SH-SY5Y (cell line): ENCODE measurements at regions not wholly inside any gene's neighbourhood (a gene's known extent, or its start where the extent isn't known, plus 50 kb on each side); places are given as distances from the start of the nearest gene placed in this dataset.
A peak's percentile ranks its signal among the peaks of the same experiment; 100 is the strongest.

ENCODE experiments used
- GATA2 ChIP-seq: IDR thresholded peaks from 2 replicates; pipeline ENCODE4 v1.6.1; 2011; ENCODE audit warnings: mild to moderate bottlenecking, low read depth, low read length
- GATA3 ChIP-seq: IDR thresholded peaks from 2 replicates; pipeline ENCODE4 v1.6.1; 2011; ENCODE audit warnings: low read depth, mild to moderate bottlenecking, low read length, moderate library complexity

- no peak for TF ChIP-seq GATA3
- no peak for TF ChIP-seq GATA2
Measured at GRCh38 chr2:21664083-21664482, 540.3 kb downstream of the TDRD15 start.

DNA sequence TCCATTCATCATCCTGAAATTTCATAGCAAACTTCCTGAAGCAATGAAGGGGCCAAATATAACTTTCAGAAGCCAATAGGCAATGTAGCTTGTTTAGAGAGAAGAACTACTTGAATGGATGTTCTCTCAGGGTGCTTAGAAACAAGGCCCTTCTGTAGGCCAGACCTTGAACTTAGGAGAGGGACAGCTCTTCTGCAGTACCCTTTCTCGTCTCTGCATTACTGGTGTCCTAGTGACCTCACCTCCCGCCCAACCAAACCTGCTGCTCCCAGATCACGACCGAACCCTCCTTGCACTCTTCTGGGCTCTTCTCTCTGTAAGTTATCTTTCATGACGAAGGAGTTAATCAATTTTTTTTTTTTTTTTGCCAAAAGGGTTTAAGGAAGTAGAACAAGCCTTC is 543.9 kb downstream of the TDRD15 start:
- TF ChIP-seq GATA3, result no peak
- TF ChIP-seq GATA2, result no peak

DNA sequence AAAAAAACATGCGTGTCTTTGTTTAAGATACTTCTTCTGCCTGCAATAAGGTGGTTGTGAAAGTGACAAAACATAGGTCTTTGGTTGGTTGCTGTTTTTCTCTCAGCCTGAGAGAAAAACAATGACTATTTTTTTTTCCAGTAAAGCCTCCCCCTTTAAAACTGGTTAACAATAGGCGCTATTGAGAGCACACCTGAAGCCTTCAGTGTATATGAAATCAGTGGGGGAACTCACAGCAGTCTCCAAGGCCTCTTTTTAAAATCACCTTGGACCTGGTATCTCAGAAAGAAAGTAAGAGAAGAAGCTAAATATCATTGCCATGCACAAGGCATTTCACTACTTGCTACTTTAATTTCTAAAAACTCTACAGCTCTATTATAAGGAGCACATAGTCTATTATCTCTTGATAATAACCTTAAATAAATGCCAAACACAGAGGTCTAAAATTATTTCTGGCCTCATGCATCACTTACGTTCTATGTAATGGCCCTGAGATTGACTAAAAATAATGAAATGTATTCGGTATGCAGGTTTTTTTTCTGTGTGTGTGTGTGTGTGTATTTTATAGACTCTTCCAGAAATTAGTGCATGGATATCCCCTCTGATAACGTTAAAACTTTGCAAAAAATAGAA is 544.4 kb downstream of the TDRD15 start:
- TF ChIP-seq GATA3 (no peak), GATA2 (no peak)

GRCh38 chr2:21676041-21676440 is 552.3 kb downstream of the TDRD15 start:
- TF ChIP-seq GATA2, result no peak
- no peak for TF ChIP-seq GATA3

- TF ChIP-seq GATA3, result no peak
Measured at GRCh38 chr2:21676676-21677075, 552.9 kb downstream of the TDRD15 start.

DNA sequence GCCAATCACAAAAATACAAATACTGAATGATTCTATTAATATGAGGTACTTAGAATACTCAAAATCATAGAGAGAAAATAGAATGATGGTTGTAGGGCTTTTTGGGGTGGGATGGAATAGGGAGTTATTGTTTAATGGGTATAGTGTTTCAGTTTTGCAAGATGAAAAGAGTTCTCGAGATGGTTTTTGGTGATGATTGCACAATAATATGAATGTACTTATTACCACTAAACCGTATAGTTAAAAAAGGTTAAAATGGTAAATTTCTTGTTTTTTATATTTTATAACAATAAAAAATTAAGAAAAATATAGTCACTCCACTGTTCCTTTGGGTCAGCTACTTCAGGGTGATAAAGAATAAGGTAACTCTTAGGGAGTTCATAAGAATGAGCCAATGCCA is 560.1 kb downstream of the TDRD15 start:
- TF ChIP-seq GATA2 (no peak), GATA3 (no peak)

GRCh38 chr2:21687589-21687988 is 563.8 kb downstream of the TDRD15 start:
- TF ChIP-seq GATA3 (no peak), GATA2 (no peak)

DNA sequence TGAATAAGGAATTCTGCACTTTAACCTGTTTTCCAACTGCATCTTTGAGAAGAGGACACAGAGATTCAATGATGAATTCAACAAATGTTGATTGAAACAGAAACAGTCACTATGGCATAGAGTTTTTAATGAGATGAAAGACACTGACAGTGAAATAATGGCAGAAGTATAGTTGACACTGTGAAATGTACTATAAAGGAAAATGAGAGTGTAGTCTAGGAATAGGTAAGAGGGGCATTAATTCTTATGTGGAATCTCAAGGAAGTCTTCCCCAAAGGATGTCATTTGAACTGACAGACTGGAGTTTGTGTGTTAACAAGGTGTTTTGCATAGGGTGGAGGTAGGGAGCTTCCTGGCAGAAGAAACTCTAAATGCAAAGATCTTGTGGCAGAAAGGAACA is 566.2 kb downstream of the TDRD15 start:
- TF ChIP-seq GATA2 (no peak), GATA3 (no peak)

- peak; percentile 23; the same call in 1 of the 2 replicates for TF ChIP-seq GATA3
- peak; percentile 53; the same call in 1 of the 2 replicates for TF ChIP-seq GATA2
Measured at GRCh38 chr2:21693081-21693480, 569.3 kb downstream of the TDRD15 start.

DNA sequence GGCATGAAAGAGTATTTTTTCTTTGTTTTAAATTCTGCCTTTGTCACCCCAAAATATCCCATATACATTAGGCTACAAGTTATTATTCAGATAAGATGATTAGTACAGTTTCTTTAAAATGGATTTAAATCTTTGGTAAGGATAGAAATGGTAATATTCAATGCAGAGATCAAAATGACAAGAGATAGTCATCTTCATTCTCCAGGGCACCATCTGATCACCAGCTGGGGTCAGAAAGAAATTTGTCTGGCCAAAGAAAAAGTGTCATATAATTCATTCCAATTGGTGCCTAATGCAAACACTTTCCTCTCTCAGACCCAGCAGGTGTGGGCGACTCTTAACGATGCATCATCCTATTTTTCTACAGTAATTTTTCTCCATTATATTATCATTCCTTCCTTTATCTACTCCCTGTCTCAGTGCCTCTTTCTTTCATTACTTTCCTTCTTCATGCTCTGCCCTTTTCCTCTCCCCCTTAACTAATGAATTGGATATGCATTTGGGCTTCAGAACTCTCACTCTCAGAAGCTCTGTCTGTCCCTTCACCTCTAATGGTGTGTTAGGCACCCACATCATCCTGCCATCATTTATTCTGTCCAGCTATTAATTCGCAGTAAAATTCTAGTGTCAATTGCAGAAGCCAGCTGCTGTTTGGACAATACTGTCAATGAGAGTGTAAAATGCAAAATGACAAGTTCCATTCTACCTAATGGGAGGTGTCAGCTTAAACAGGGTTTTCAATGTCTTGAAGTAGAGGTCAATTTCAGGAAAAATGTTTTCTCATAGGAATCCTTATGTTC is 570.5 kb downstream of the TDRD15 start:
- TF ChIP-seq GATA2 (peak; percentile 93), GATA3 (peak; percentile 99)

GRCh38 chr2:21696900-21697299 is 573.1 kb downstream of the TDRD15 start:
- TF ChIP-seq GATA3, result no peak
- TF ChIP-seq GATA2, result no peak

- TF ChIP-seq GATA3 (no peak), GATA2 (no peak)
Measured at GRCh38 chr2:21700644-21701043, 576.9 kb downstream of the TDRD15 start.

GRCh38 chr2:21710031-21710430 is 586.3 kb downstream of the TDRD15 start:
- TF ChIP-seq GATA2 (no peak), GATA3 (no peak)

- TF ChIP-seq GATA3, result no peak
- TF ChIP-seq GATA2, result no peak
Measured at GRCh38 chr2:21710496-21710895, 586.7 kb downstream of the TDRD15 start.

DNA sequence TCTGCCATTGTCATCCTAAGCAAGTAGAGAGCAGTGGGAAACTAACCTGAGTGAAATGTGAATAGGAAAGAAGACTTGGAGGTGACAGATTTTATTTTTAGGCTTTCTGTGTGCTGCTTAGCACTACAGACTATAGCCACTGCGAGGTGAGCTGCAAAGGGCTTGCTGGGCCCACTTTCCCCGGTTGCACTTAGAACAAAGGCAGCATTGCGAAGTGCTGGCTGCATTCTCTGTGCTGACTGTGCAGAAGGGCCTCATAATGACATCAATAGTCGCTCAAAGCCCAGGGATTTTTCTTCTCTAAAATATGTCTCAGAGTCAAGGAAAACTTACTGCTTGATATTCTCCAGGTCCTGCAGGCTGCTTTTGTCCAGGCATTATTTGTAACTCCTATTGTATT is 592.1 kb downstream of the TDRD15 start:
- TF ChIP-seq GATA3, result no peak
- TF ChIP-seq GATA2, result no peak

DNA sequence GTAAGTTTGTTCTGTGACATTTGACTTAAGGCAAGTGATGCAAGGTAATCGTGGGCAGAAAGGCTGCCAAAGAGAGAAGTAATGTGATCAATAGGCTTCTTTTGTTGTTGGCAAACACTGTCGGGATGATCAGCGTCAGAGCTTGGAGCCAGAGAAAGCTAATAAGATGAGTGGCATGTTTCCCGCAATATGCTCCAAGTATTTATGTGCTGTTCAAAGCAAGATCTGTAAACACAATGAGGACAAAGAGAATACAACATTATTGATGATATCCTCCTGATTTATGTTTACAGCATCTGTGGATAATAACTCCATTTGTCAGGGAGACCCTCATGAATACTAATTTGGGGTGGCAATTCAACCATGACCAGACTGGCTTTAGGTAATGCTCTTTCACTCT is 603.3 kb downstream of the TDRD15 start:
- TF ChIP-seq GATA2, result no peak
- no peak for TF ChIP-seq GATA3
